GM18520 (cell line): ENCODE measurements at regions not wholly inside any gene's neighbourhood (a gene's known extent, or its start where the extent isn't known, plus 50 kb on each side); places are given as distances from the start of the nearest gene placed in this dataset.

Experiments used
- ATAC-seq: cut with Tn5 transposase; IDR thresholded peaks from one replicate; pipeline ENCODE4 v1.9.1; 2021; ENCODE audit not compliant: unreplicated experiment

GRCh38 chr15:75131269-75131643 lies 70.4 kb upstream of the C15orf39 start:
- no peak for ATAC-seq

- no peak for ATAC-seq
Observed at GRCh38 chr15:75134748-75135147, 66.9 kb upstream of the C15orf39 start.

- no peak for ATAC-seq
Observed at GRCh38 chr15:75136118-75136517, 65.6 kb upstream of the C15orf39 start.

GRCh38 chr15:75136758-75137157 lies 64.9 kb upstream of the C15orf39 start:
- no peak for ATAC-seq

- ATAC-seq: no peak
Observed at GRCh38 chr15:75138016-75138999, 63.4 kb upstream of the C15orf39 start.

- no peak for ATAC-seq
Observed at GRCh38 chr15:75140080-75140879, 61.4 kb upstream of the C15orf39 start.

GRCh38 chr15:75142499-75142898 lies 59.2 kb upstream of the C15orf39 start:
- no peak for ATAC-seq

GRCh38 chr15:75143738-75144334 lies 57.8 kb upstream of the C15orf39 start:
- no peak for ATAC-seq

GRCh38 chr15:75145027-75145841 lies 56.4 kb upstream of the C15orf39 start:
- no peak for ATAC-seq

GRCh38 chr15:75148280-75148679 lies 53.4 kb upstream of the C15orf39 start:
- ATAC-seq: no peak

- no peak for ATAC-seq
Observed at GRCh38 chr15:75149867-75150709, 51.6 kb upstream of the C15orf39 start.

- ATAC-seq: no peak
Observed at GRCh38 chr15:75151214-75152128, 50.2 kb upstream of the C15orf39 start.
